ENCODE measurements at regions not wholly inside any gene's neighbourhood (a gene's known extent, or its start where the extent isn't known, plus 50 kb on each side); places are given as distances from the start of the nearest gene placed in this dataset.

GRCh38 chr2:82508702-82509101 lies 1950.4 kb downstream of the SUCLG1 start:
- TF ChIP-seq CTCF (IDR thresholded peaks at IDR 0.05; ENCODE audit: poor library complexity, severe bottlenecking): no peak
- H3K36me3 ChIP-seq (ENCODE audit: low read depth): no peaks in the 10 kb centered on the region
- no peaks in the 10 kb centered on the region for H3K9me3 ChIP-seq (ENCODE audit: severe bottlenecking)
- no peak overlapping the region for H3K27ac ChIP-seq (ENCODE audit: poor library complexity, severe bottlenecking)
- ATAC-seq (ENCODE audit: low read depth): no peak
- DNase-seq (ENCODE audit: low spot score): no peak
- no peaks in the 10 kb centered on the region for H3K27me3 ChIP-seq (ENCODE audit: insufficient read depth, poor library complexity, severe bottlenecking)
- no peak overlapping the region for H3K4me3 ChIP-seq (ENCODE audit: severe bottlenecking)
- H3K4me1 ChIP-seq (ENCODE audit: insufficient read depth, poor library complexity, severe bottlenecking): no peaks in the 10 kb centered on the region

- H3K36me3 ChIP-seq (ENCODE audit: low read depth): no peaks in the 10 kb centered on the region
- DNase-seq (ENCODE audit: low spot score): no peak
These were observed 1951.4 kb downstream of the SUCLG1 start for GRCh38 chr2:82507657-82508056.

GRCh38 chr2:82501217-82501616 lies 1957.9 kb downstream of the SUCLG1 start:
- Histone ChIP-seq H3K4me3 (ENCODE audit: severe bottlenecking) (no peak overlapping the region), H3K4me1 (ENCODE audit: insufficient read depth, poor library complexity, severe bottlenecking) (no peaks in the 10 kb centered on the region), H3K27ac (ENCODE audit: poor library complexity, severe bottlenecking) (no peak overlapping the region), H3K36me3 (ENCODE audit: low read depth) (no peaks in the 10 kb centered on the region), H3K9me3 (ENCODE audit: severe bottlenecking) (no peaks in the 10 kb centered on the region), H3K27me3 (ENCODE audit: insufficient read depth, poor library complexity, severe bottlenecking) (no peaks in the 10 kb centered on the region)
- ATAC-seq (ENCODE audit: low read depth) (no peak), DNase-seq (ENCODE audit: low spot score) (no peak)
- no peak for TF ChIP-seq CTCF (IDR thresholded peaks at IDR 0.05; ENCODE audit: poor library complexity, severe bottlenecking)

More at GRCh38 chr2:82507657-82508056, 1951.4 kb downstream of the SUCLG1 start:
- no peak for ATAC-seq (ENCODE audit: low read depth)
- no peak overlapping the region for H3K4me3 ChIP-seq (ENCODE audit: severe bottlenecking)
- H3K9me3 ChIP-seq (ENCODE audit: severe bottlenecking): no peaks in the 10 kb centered on the region
- H3K27ac ChIP-seq (ENCODE audit: poor library complexity, severe bottlenecking): no peak overlapping the region
- no peaks in the 10 kb centered on the region for H3K4me1 ChIP-seq (ENCODE audit: insufficient read depth, poor library complexity, severe bottlenecking)
- no peak for TF ChIP-seq CTCF (IDR thresholded peaks at IDR 0.05; ENCODE audit: poor library complexity, severe bottlenecking)
- no peaks in the 10 kb centered on the region for H3K27me3 ChIP-seq (ENCODE audit: insufficient read depth, poor library complexity, severe bottlenecking)

- H3K9me3 ChIP-seq (ENCODE audit: severe bottlenecking): no peaks in the 10 kb centered on the region
- no peak for TF ChIP-seq CTCF (IDR thresholded peaks at IDR 0.05; ENCODE audit: poor library complexity, severe bottlenecking)
- ATAC-seq (ENCODE audit: low read depth): no peak
These were observed 1960.2 kb downstream of the SUCLG1 start for GRCh38 chr2:82498777-82499443.

GRCh38 chr2:82494739-82495138 lies 1964.3 kb downstream of the SUCLG1 start:
- DNase-seq (ENCODE audit: low spot score) (no peak), ATAC-seq (ENCODE audit: low read depth) (no peak)
- TF ChIP-seq CTCF (IDR thresholded peaks at IDR 0.05; ENCODE audit: poor library complexity, severe bottlenecking): no peak
- Histone ChIP-seq H3K36me3 (ENCODE audit: low read depth) (no peaks in the 10 kb centered on the region), H3K9me3 (ENCODE audit: severe bottlenecking) (no peaks in the 10 kb centered on the region), H3K4me1 (ENCODE audit: insufficient read depth, poor library complexity, severe bottlenecking) (no peaks in the 10 kb centered on the region), H3K27me3 (ENCODE audit: insufficient read depth, poor library complexity, severe bottlenecking) (no peaks in the 10 kb centered on the region), H3K4me3 (ENCODE audit: severe bottlenecking) (no peak overlapping the region), H3K27ac (ENCODE audit: poor library complexity, severe bottlenecking) (no peak overlapping the region)

More at GRCh38 chr2:82498777-82499443, 1960.2 kb downstream of the SUCLG1 start:
- H3K27me3 ChIP-seq (ENCODE audit: insufficient read depth, poor library complexity, severe bottlenecking): no peaks in the 10 kb centered on the region
- no peak for DNase-seq (ENCODE audit: low spot score)
- no peak overlapping the region for H3K4me3 ChIP-seq (ENCODE audit: severe bottlenecking)
- no peaks in the 10 kb centered on the region for H3K4me1 ChIP-seq (ENCODE audit: insufficient read depth, poor library complexity, severe bottlenecking)
- H3K36me3 ChIP-seq (ENCODE audit: low read depth): no peaks in the 10 kb centered on the region
- H3K27ac ChIP-seq (ENCODE audit: poor library complexity, severe bottlenecking): no peak overlapping the region

Data from RWPE2 (cell line).